GM06990 (cell line): ENCODE measurements at regions not wholly inside any gene's neighbourhood (a gene's known extent, or its start where the extent isn't known, plus 50 kb on each side); places are given as distances from the start of the nearest gene placed in this dataset.

Source experiments
- DNase-seq: peaks from one replicate; pipeline ENCODE4 v3.0.0-alpha.2; 2011; ENCODE audit not compliant: insufficient read length; ENCODE audit errors: extremely low read depth
- H3K27me3 ChIP-seq: replicated peaks from 2 replicates; pipeline ENCODE4 v1.6.0; 2011; ENCODE audit warnings: low read length; ENCODE audit not compliant: control insufficient read depth, insufficient read depth
- H3K36me3 ChIP-seq: 2 replicates; pipeline ENCODE4 v1.5.1; 2011; ENCODE audit warnings: low read length; ENCODE audit not compliant: control insufficient read depth, insufficient read depth
- H3K4me3 ChIP-seq: replicated peaks from 2 replicates; pipeline ENCODE4 v1.5.1; 2011; ENCODE audit warnings: low read depth, mild to moderate bottlenecking, control low read depth, low read length
- CTCF ChIP-seq: IDR thresholded peaks from 2 replicates; pipeline ENCODE4 v1.5.1; 2011; ENCODE audit warnings: low read length, control low read depth, mild to moderate bottlenecking, inconsistent platforms; ENCODE audit not compliant: insufficient read depth, poor library complexity, severe bottlenecking

- no peak overlapping the region for H3K4me3 ChIP-seq
- no peaks in the 10 kb centered on the region for H3K36me3 ChIP-seq
- no peak for DNase-seq
Measured at GRCh38 chr2:186281726-186282125, 204.3 kb upstream of the ZC3H15 start.

GRCh38 chr2:186294248-186294888, 191.7 kb upstream of the ZC3H15 start:
- TF ChIP-seq CTCF = no peak
- no peaks in the 10 kb centered on the region for H3K27me3 ChIP-seq
- no peak for DNase-seq
- no peaks in the 10 kb centered on the region for H3K36me3 ChIP-seq
- no peak overlapping the region for H3K4me3 ChIP-seq

More at GRCh38 chr2:186281726-186282125, 204.3 kb upstream of the ZC3H15 start:
- no peaks in the 10 kb centered on the region for H3K27me3 ChIP-seq
- TF ChIP-seq CTCF = no peak

GRCh38 chr2:186299610-186300009, 186.4 kb upstream of the ZC3H15 start:
- Histone ChIP-seq H3K27me3 (no peaks in the 10 kb centered on the region), H3K4me3 (no peak overlapping the region), H3K36me3 (no peaks in the 10 kb centered on the region)
- no peak for DNase-seq
- no peak for TF ChIP-seq CTCF

GRCh38 chr2:186302263-186302662, 183.8 kb upstream of the ZC3H15 start:
- Histone ChIP-seq H3K36me3 (no peaks in the 10 kb centered on the region), H3K4me3 (no peak overlapping the region), H3K27me3 (no peaks in the 10 kb centered on the region)
- TF ChIP-seq CTCF = no peak
- DNase-seq = no peak

- TF ChIP-seq CTCF = no peak
- Histone ChIP-seq H3K4me3 (no peak overlapping the region), H3K36me3 (no peaks in the 10 kb centered on the region), H3K27me3 (no peaks in the 10 kb centered on the region)
- no peak for DNase-seq
Measured at GRCh38 chr2:186303091-186303490, 183.0 kb upstream of the ZC3H15 start.

GRCh38 chr2:186304064-186304463, 182.0 kb upstream of the ZC3H15 start:
- DNase-seq = no peak
- no peaks in the 10 kb centered on the region for H3K36me3 ChIP-seq
- H3K27me3 ChIP-seq = no peaks in the 10 kb centered on the region
- H3K4me3 ChIP-seq = no peak overlapping the region
- TF ChIP-seq CTCF = no peak
